Endothelial cell of umbilical vein (primary cell): ENCODE measurements at regions not wholly inside any gene's neighbourhood (a gene's known extent, or its start where the extent isn't known, plus 50 kb on each side); places are given as distances from the start of the nearest gene placed in this dataset.

ENCODE experiments used
- BruUV-seq: library from RNA; stranded (reverse); fragments of 400-500 nt; replicated peaks from 2 replicates; lab custom pipeline; 2021; lab: Mats Ljungman, UMichigan
- CTCF ChIA-PET: fragments of 300-600, 350-600 bp; sonication (Branson Sonifier 250); formaldehyde crosslinking; loops from one replicate; lab custom pipeline; 2021; ENCODE audit warnings: antibody characterized with exemption, inconsistent platforms; lab: Charles Lee
- POLR2A ChIA-PET: fragments of 300-600, 350-600 bp; sonication (Branson Sonifier 250); formaldehyde crosslinking; loops from one replicate; lab custom pipeline; 2021; ENCODE audit warnings: antibody characterized with exemption, inconsistent platforms; lab: Charles Lee
- DNase-seq: peaks from one replicate; pipeline ENCODE4 v3.0.0-alpha.2; 2011; ENCODE audit warnings: low read depth, low spot score
- FAIRE-seq: peaks from 2 replicates; lab custom pipeline; 2011; peaks lifted over from hg19 to GRCh38; lab: Jason Lieb, UNC
- H2AFZ ChIP-seq: 2 replicates; pipeline ENCODE4 v1.6.0; 2012; ENCODE audit warnings: low read depth, low read length, control low read depth, inconsistent platforms
- H3K27ac ChIP-seq: 2 replicates; pipeline ENCODE4 v1.5.1; 2011; ENCODE audit warnings: low read depth, mild to moderate bottlenecking, control low read depth, low read length, moderate library complexity; ENCODE audit not compliant: insufficient read depth
- H3K27me3 ChIP-seq, 2 experiments: 2 replicates each; pipeline versions ENCODE4 v1.6.0 to v1.6.1; 2011; ENCODE audit warnings: low read length in 2 of 2, mixed read lengths in 1 of 2; ENCODE audit not compliant: control insufficient read depth in 2 of 2, insufficient read depth in 2 of 2
- H3K36me3 ChIP-seq, 2 experiments: 2 replicates in 1 of 2; 3 replicates in 1 of 2; pipeline ENCODE4 v1.5.1; 2011; ENCODE audit warnings: low read length in 2 of 2, mild to moderate bottlenecking in 1 of 2, moderate library complexity in 1 of 2; ENCODE audit not compliant: control insufficient read depth in 2 of 2, insufficient read depth in 2 of 2; ENCODE audit errors: extremely low read depth in 1 of 2
- H3K4me1 ChIP-seq: 3 replicates; pipeline ENCODE4 v1.5.1; 2011; ENCODE audit warnings: mild to moderate bottlenecking, low read length; ENCODE audit not compliant: control insufficient read depth, insufficient read depth; ENCODE audit errors: extremely low read depth
- H3K4me2 ChIP-seq: 2 replicates; pipeline ENCODE4 v1.6.1; 2011; ENCODE audit warnings: low read length, control low read depth, mixed read lengths; ENCODE audit not compliant: insufficient read depth
- H3K4me3 ChIP-seq, 3 experiments: fragments of 200-600 bp in 1 of 3; sonication (generic), shearing (Covaris generic) in 1 of 3; replicated peaks in 1 of 3; 2 replicates each; pipeline ENCODE4 v1.5.1; 2011 to 2016; ENCODE audit warnings: control low read depth in 3 of 3, low read length in 3 of 3, mild to moderate bottlenecking in 2 of 3, inconsistent platforms in 1 of 3, low read depth in 1 of 3, moderate library complexity in 1 of 3; ENCODE audit not compliant: insufficient read depth in 1 of 3
- H3K79me2 ChIP-seq: 2 replicates; pipeline ENCODE4 v1.6.0; 2012; ENCODE audit warnings: low read length, inconsistent platforms; ENCODE audit not compliant: control insufficient read depth, insufficient read depth
- H3K9ac ChIP-seq: replicated peaks from 2 replicates; pipeline ENCODE3; 2011; ENCODE audit warnings: low read length, control low read depth; ENCODE audit not compliant: insufficient read depth; ENCODE audit errors: extremely low read depth
- H3K9me1 ChIP-seq: replicated peaks from 3 replicates; pipeline ENCODE4 v1.6.0; 2011; ENCODE audit warnings: mild to moderate bottlenecking, low read length; ENCODE audit not compliant: control insufficient read depth, insufficient read depth; ENCODE audit errors: extremely low read depth
- H3K9me3 ChIP-seq: replicated peaks from 2 replicates; pipeline ENCODE4 v1.5.1; 2012; ENCODE audit warnings: low read length, inconsistent platforms; ENCODE audit not compliant: control insufficient read depth, insufficient read depth
- H4K20me1 ChIP-seq: replicated peaks from 2 replicates; pipeline ENCODE3; 2011; ENCODE audit warnings: mild to moderate bottlenecking, low read length; ENCODE audit not compliant: control insufficient read depth, insufficient read depth; ENCODE audit errors: extremely low read depth
- EZH2 ChIP-seq: IDR thresholded peaks from 2 replicates; pipeline ENCODE4 v1.6.1; 2012; ENCODE audit warnings: borderline replicate concordance, low read depth, mild to moderate bottlenecking, moderate library complexity, low read length, inconsistent platforms; ENCODE audit not compliant: severe bottlenecking
- FOS ChIP-seq: IDR thresholded peaks from 2 replicates; pipeline ENCODE4 v1.6.1; 2011; ENCODE audit warnings: mild to moderate bottlenecking, low read length, moderate library complexity, borderline replicate concordance; ENCODE audit not compliant: insufficient read depth
- GATA2 ChIP-seq: IDR thresholded peaks from 2 replicates; pipeline ENCODE4 v1.7.0; 2011; ENCODE audit warnings: low read depth, mild to moderate bottlenecking, moderate library complexity, mixed read lengths, low read length; ENCODE audit not compliant: insufficient read length, insufficient read depth
- JUN ChIP-seq: IDR thresholded peaks from 2 replicates; pipeline ENCODE4 v1.6.1; 2011; ENCODE audit warnings: borderline replicate concordance, low read depth; ENCODE audit not compliant: insufficient read length, insufficient read depth
- MAX ChIP-seq: IDR thresholded peaks from 2 replicates; pipeline ENCODE4 v1.6.1; 2011; ENCODE audit not compliant: insufficient read depth, insufficient read length
- MYC ChIP-seq: IDR thresholded peaks from one replicate; pipeline ENCODE4 v1.6.1; 2011; ENCODE audit warnings: mild to moderate bottlenecking, low read depth, low read length
- POLR2A ChIP-seq: IDR thresholded peaks from 2 replicates; pipeline ENCODE4 v1.6.1; 2012; ENCODE audit warnings: low read depth, mild to moderate bottlenecking, control low read depth, low read length
- POLR2AphosphoS5 ChIP-seq: IDR thresholded peaks from 2 replicates; pipeline ENCODE4 v1.6.1; 2012; ENCODE audit warnings: low read depth, mild to moderate bottlenecking, control low read depth, low read length, moderate library complexity; ENCODE audit not compliant: insufficient read depth
- dilution Hi-C: fragments of 300-500 bp; cut with MboI; formaldehyde crosslinking; loops from one replicate; pipeline ENCODE4 v1.15.0; 2019; ENCODE audit warnings: low sequenced_read_pairs; ENCODE audit not compliant: extremely low pct_ligation_motif_present
- intact Hi-C: fragments of 100-400 bp; cut with micrococcal nuclease; formaldehyde crosslinking; loops from one replicate; pipeline ENCODE4 v1.10.0; 2022
- TF ChIP-seq, protein P1 (sequence below), 2 donors: IDR thresholded peaks; 1 replicate in 1 of 2; 2 replicates in 1 of 2; pipeline ENCODE4 v1.5.1; 2011; ENCODE audit warnings: low read length in 2 of 2, mild to moderate bottlenecking in 2 of 2, moderate library complexity in 2 of 2, control low read depth in 1 of 2, inconsistent platforms in 1 of 2, low read depth in 1 of 2; ENCODE audit not compliant: insufficient read depth in 1 of 2; ENCODE audit errors: extremely low read depth in 1 of 2

- H3K4me3 ChIP-seq: no peak overlapping the region
- H3K4me1 ChIP-seq: no peaks in the 10 kb centered on the region
- no peaks in the 10 kb centered on the region for H3K9me3 ChIP-seq
- CTCF ChIA-PET: interaction anchor here (1.2 kb wide), 1 partner anchor 10 kb away, joined by 3 read pairs; no protein-coding TSS in a partner anchor
- no peak overlapping the region for H3K27ac ChIP-seq
- DNase-seq (no peak), FAIRE-seq (no peak)
- POLR2A ChIA-PET: no interaction called here
- H3K79me2 ChIP-seq: no peaks in the 10 kb centered on the region
- TF ChIP-seq MYC: no peak
- TF ChIP-seq EZH2: no peak
- no peak for TF ChIP-seq POLR2AphosphoS5
- no peak for TF ChIP-seq MAX
- no peak for TF ChIP-seq GATA2
- TF ChIP-seq FOS: no peak
- no peak for TF ChIP-seq JUN
- TF ChIP-seq, protein P1, sequence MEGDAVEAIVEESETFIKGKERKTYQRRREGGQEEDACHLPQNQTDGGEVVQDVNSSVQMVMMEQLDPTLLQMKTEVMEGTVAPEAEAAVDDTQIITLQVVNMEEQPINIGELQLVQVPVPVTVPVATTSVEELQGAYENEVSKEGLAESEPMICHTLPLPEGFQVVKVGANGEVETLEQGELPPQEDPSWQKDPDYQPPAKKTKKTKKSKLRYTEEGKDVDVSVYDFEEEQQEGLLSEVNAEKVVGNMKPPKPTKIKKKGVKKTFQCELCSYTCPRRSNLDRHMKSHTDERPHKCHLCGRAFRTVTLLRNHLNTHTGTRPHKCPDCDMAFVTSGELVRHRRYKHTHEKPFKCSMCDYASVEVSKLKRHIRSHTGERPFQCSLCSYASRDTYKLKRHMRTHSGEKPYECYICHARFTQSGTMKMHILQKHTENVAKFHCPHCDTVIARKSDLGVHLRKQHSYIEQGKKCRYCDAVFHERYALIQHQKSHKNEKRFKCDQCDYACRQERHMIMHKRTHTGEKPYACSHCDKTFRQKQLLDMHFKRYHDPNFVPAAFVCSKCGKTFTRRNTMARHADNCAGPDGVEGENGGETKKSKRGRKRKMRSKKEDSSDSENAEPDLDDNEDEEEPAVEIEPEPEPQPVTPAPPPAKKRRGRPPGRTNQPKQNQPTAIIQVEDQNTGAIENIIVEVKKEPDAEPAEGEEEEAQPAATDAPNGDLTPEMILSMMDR (IDR thresholded peaks at IDR 0.05; ENCODE audit: extremely low read depth in 1 of 2, insufficient read depth in 1 of 2, low read depth in 1 of 2, low read length in 2 of 2): no peak
- no peak for TF ChIP-seq POLR2A
- intact Hi-C loops (no loop called here), dilution Hi-C loops (no loop called here)
- H3K4me2 ChIP-seq: no peak overlapping the region
- no peaks in the 10 kb centered on the region for H3K9me1 ChIP-seq
- H4K20me1 ChIP-seq: no peaks in the 10 kb centered on the region
- H2AFZ ChIP-seq: no peak overlapping the region
- H3K27me3 ChIP-seq: no peaks in the 10 kb centered on the region
- no TSS peak for BruUV-seq
- no peaks in the 10 kb centered on the region for H3K36me3 ChIP-seq
- H3K9ac ChIP-seq: no peak overlapping the region
These were observed 766.9 kb upstream of the ZEB2 start for GRCh38 chr2:145286716-145287275.
